K562 (cell line): ENCODE measurements at regions not wholly inside any gene's neighbourhood (a gene's known extent, or its start where the extent isn't known, plus 50 kb on each side); places are given as distances from the start of the nearest gene placed in this dataset.

Source experiments
- CBFB ChIP-seq: sonication (generic); formaldehyde crosslinking; IDR thresholded peaks from 2 replicates; pipeline ENCODE4 v1.4.0; 2020; ENCODE audit warnings: mild to moderate bottlenecking, missing genetic modification reagents
- EP300 ChIP-seq: IDR thresholded peaks from 2 replicates; pipeline ENCODE4 v1.6.1; 2012; ENCODE audit warnings: low read length, improper control_type of control experiment
- JUND ChIP-seq, 2 experiments: IDR thresholded peaks; 2 replicates in 1 of 2; 3 replicates in 1 of 2; pipeline ENCODE4 v1.6.1; 2011; ENCODE audit warnings: borderline replicate concordance in 2 of 2, low read depth in 2 of 2, low read length in 2 of 2, improper control_type of control experiment in 1 of 2, missing biosample characterization in 1 of 2, missing genetic modification characterization in 1 of 2, missing genetic modification reagents in 1 of 2
- SAFB ChIP-seq: fragments of 200-400 bp; formaldehyde crosslinking; IDR thresholded peaks from 2 replicates; pipeline ENCODE4 v1.6.1; 2017; ENCODE audit warnings: low read depth, low read length, borderline replicate concordance
- TCF7L2 ChIP-seq: fragments of 150-350 bp; IDR thresholded peaks from 2 replicates; pipeline ENCODE4 v1.6.1; 2016; ENCODE audit warnings: low read depth, mild to moderate bottlenecking, low read length, moderate library complexity
- ZC3H8 ChIP-seq: fragments of 450-650 bp; IDR thresholded peaks from 2 replicates; pipeline ENCODE4 v1.6.1; 2017
- ZNF384 ChIP-seq: IDR thresholded peaks from 2 replicates; pipeline ENCODE4 v1.6.1; 2012; ENCODE audit warnings: low read depth, low read length, improper control_type of control experiment
- ZNF780A ChIP-seq: fragments of 250-450 bp; sonication (Bioruptor Pico); IDR thresholded peaks from 2 replicates; pipeline ENCODE4 v1.5.0; 2021; ENCODE audit warnings: mild to moderate bottlenecking

GRCh38 chr17:22131740-22132139, 439.4 kb downstream of the KCNJ18 start:
- TF ChIP-seq SAFB (no peak), ZC3H8 (no peak), EP300 (no peak), ZNF384 (no peak), TCF7L2 (no peak), JUND (IDR thresholded peaks at IDR 0.05; ENCODE audit: borderline replicate concordance, low read depth, low read length) (no peak), JUND (tag; IDR thresholded peaks at IDR 0.05; ENCODE audit: borderline replicate concordance, low read depth, low read length) (no peak), CBFB (CRISPR knock-in tag) (no peak), ZNF780A (no peak)
